H1 (cell line): ENCODE measurements at regions not wholly inside any gene's neighbourhood (a gene's known extent, or its start where the extent isn't known, plus 50 kb on each side); places are given as distances from the start of the nearest gene placed in this dataset.

Experiments
- CTCF ChIA-PET: fragments of 300-600 bp; sonication (Branson Sonifier 250); formaldehyde crosslinking; loops from one replicate; lab custom pipeline; 2021; ENCODE audit not compliant: partially characterized antibody; lab: Charles Lee
- POLR2A ChIA-PET: fragments of 300-600 bp; sonication (Branson Sonifier 250); formaldehyde crosslinking; loops from one replicate; lab custom pipeline; 2021; ENCODE audit warnings: inconsistent platforms; ENCODE audit not compliant: partially characterized antibody; lab: Charles Lee
- DNase-seq, 2 experiments: peaks; one replicate each; pipeline versions ENCODE4 v3.0.0 to v3.0.0-alpha.2; 2010 to 2022; ENCODE audit warnings: low spot score in 2 of 2, low read depth in 1 of 2, mixed read lengths in 1 of 2
- FAIRE-seq: peaks from 2 replicates; lab custom pipeline; 2011; peaks lifted over from hg19 to GRCh38; lab: Jason Lieb, UNC
- H2AFZ ChIP-seq: 2 replicates; pipeline ENCODE4 v1.8.1; 2012; ENCODE audit warnings: low read length, inconsistent platforms
- H2AK5ac ChIP-seq: 2 replicates; pipeline ENCODE4 v1.6.1; 2013; ENCODE audit warnings: low read depth, low read length
- H2BK120ac ChIP-seq: replicated peaks from 2 replicates; pipeline ENCODE3; 2013; ENCODE audit warnings: low read depth, low read length, inconsistent platforms
- H2BK12ac ChIP-seq: 2 replicates; pipeline ENCODE4 v1.6.1; 2013; ENCODE audit warnings: low read depth, low read length
- H2BK15ac ChIP-seq: 2 replicates; pipeline ENCODE4 v1.6.1; 2013; ENCODE audit warnings: low read length
- H2BK20ac ChIP-seq: 2 replicates; pipeline ENCODE4 v1.6.1; 2013; ENCODE audit warnings: low read length
- H2BK5ac ChIP-seq: 2 replicates; pipeline ENCODE4 v1.6.1; 2013; ENCODE audit warnings: low read depth, low read length
- H3K14ac ChIP-seq: 2 replicates; pipeline ENCODE4 v1.6.1; 2013; ENCODE audit warnings: inconsistent platforms; ENCODE audit not compliant: insufficient read length
- H3K18ac ChIP-seq: 2 replicates; pipeline ENCODE4 v1.6.1; 2013; ENCODE audit warnings: low read length; ENCODE audit errors: extremely low read depth
- H3K23ac ChIP-seq: 2 replicates; pipeline ENCODE4 v1.6.1; 2013; ENCODE audit warnings: inconsistent platforms; ENCODE audit not compliant: insufficient read length
- H3K23me2 ChIP-seq: 2 replicates; pipeline ENCODE4 v1.6.1; 2013; ENCODE audit warnings: low read depth, low read length
- H3K27ac ChIP-seq: 2 replicates; pipeline ENCODE4 v1.6.1; 2011; ENCODE audit warnings: low read depth, low read length, inconsistent platforms
- H3K27me3 ChIP-seq, 4 experiments: replicated peaks in 1 of 4; 1 replicate in 1 of 4; 2 replicates in 3 of 4; pipeline versions ENCODE4 v1.6.1 to v1.8.1; 2011 to 2013; ENCODE audit warnings: low read length in 3 of 4, mild to moderate bottlenecking in 3 of 4, inconsistent platforms in 2 of 4, mixed read lengths in 2 of 4, moderate library complexity in 1 of 4; ENCODE audit not compliant: control insufficient read depth in 3 of 4, insufficient read depth in 3 of 4; ENCODE audit errors: extremely low read depth in 1 of 4
- H3K36me3 ChIP-seq, 4 experiments: 2 replicates each; pipeline versions ENCODE4 v1.6.1 to v1.8.1; 2011 to 2013; ENCODE audit warnings: mild to moderate bottlenecking in 4 of 4, low read length in 3 of 4, moderate library complexity in 2 of 4, control low read depth in 1 of 4, inconsistent platforms in 1 of 4; ENCODE audit not compliant: insufficient read depth in 4 of 4, control insufficient read depth in 2 of 4
- H3K4ac ChIP-seq: replicated peaks from 2 replicates; pipeline ENCODE3; 2013; ENCODE audit warnings: low read length, low read depth, mixed read lengths, inconsistent platforms; ENCODE audit not compliant: insufficient read length
- H3K4me1 ChIP-seq, 4 experiments: replicated peaks in 1 of 4; 1 replicate in 1 of 4; 2 replicates in 3 of 4; pipeline versions ENCODE4 v1.6.1 to v1.8.1; 2011 to 2013; ENCODE audit warnings: low read length in 3 of 4, inconsistent platforms in 2 of 4, mixed read lengths in 1 of 4; ENCODE audit not compliant: insufficient read depth in 4 of 4, control insufficient read depth in 3 of 4
- H3K4me2 ChIP-seq, 2 experiments: 2 replicates each; pipeline versions ENCODE4 v1.6.1 to v1.8.1; 2011 to 2013; ENCODE audit warnings: low read depth in 2 of 2, low read length in 2 of 2, control low read depth in 1 of 2, inconsistent platforms in 1 of 2, mild to moderate bottlenecking in 1 of 2; ENCODE audit not compliant: insufficient read depth in 1 of 2
- H3K4me3 ChIP-seq, 4 experiments: fragments of 200-600, 300-600 bp in 1 of 4; sonication (generic), shearing (Covaris generic), sonication (Bioruptor Twin) in 1 of 4; 2 replicates each; pipeline versions ENCODE4 v1.5.1 to v1.8.1; 2011 to 2016; ENCODE audit warnings: low read length in 4 of 4, low read depth in 3 of 4, control low read depth in 2 of 4, inconsistent platforms in 2 of 4, mild to moderate bottlenecking in 2 of 4, mixed read lengths in 1 of 4, moderate library complexity in 1 of 4; ENCODE audit not compliant: insufficient read depth in 2 of 4; ENCODE audit errors: extremely low read depth in 1 of 4
- H3K56ac ChIP-seq: replicated peaks from 2 replicates; pipeline ENCODE3; 2013; ENCODE audit warnings: low read depth, mild to moderate bottlenecking, mixed read lengths, low read length, inconsistent platforms; ENCODE audit not compliant: insufficient read length
- H3K79me1 ChIP-seq: 2 replicates; pipeline ENCODE4 v1.6.1; 2013; ENCODE audit warnings: low read depth, low read length, control low read depth
- H3K79me2 ChIP-seq, 2 experiments: 2 replicates each; pipeline versions ENCODE4 v1.6.1 to v1.8.1; 2012 to 2013; ENCODE audit warnings: low read length in 2 of 2, mild to moderate bottlenecking in 2 of 2, inconsistent platforms in 1 of 2; ENCODE audit not compliant: insufficient read depth in 2 of 2, control insufficient read depth in 1 of 2
- H3K9ac ChIP-seq, 4 experiments: replicated peaks in 1 of 4; 1 replicate in 1 of 4; 2 replicates in 3 of 4; pipeline versions ENCODE4 v1.6.1 to v1.8.1; 2011 to 2013; ENCODE audit warnings: low read depth in 3 of 4, low read length in 3 of 4, control low read depth in 2 of 4, mild to moderate bottlenecking in 2 of 4, moderate library complexity in 2 of 4, inconsistent platforms in 1 of 4; ENCODE audit errors: extremely low read depth in 1 of 4
- H3K9me3 ChIP-seq, 2 experiments: 2 replicates each; pipeline versions ENCODE4 v1.6.1 to v1.8.1; 2012 to 2013; ENCODE audit warnings: mild to moderate bottlenecking in 2 of 2, moderate library complexity in 2 of 2, control low read depth in 1 of 2, inconsistent platforms in 1 of 2, low read depth in 1 of 2, low read length in 1 of 2, mixed read lengths in 1 of 2; ENCODE audit not compliant: insufficient read depth in 2 of 2
- H4K20me1 ChIP-seq, 2 experiments: replicated peaks in 1 of 2; 2 replicates each; pipeline versions ENCODE3 to v1.8.1; 2011 to 2013; ENCODE audit warnings: inconsistent platforms in 2 of 2, low read length in 2 of 2, mild to moderate bottlenecking in 1 of 2; ENCODE audit not compliant: insufficient read depth in 2 of 2, control insufficient read depth in 1 of 2
- H4K5ac ChIP-seq: 2 replicates; pipeline ENCODE4 v1.6.1; 2013; ENCODE audit warnings: low read length, low read depth, mixed read lengths, inconsistent platforms; ENCODE audit not compliant: insufficient read length
- H4K8ac ChIP-seq: 2 replicates; pipeline ENCODE4 v1.8.0; 2013; ENCODE audit warnings: mild to moderate bottlenecking, moderate library complexity, low read length, inconsistent platforms; ENCODE audit not compliant: insufficient read depth; ENCODE audit errors: extremely low read depth
- H4K91ac ChIP-seq: replicated peaks from 2 replicates; pipeline ENCODE3; 2013; ENCODE audit warnings: low read length, mixed read lengths, inconsistent platforms; ENCODE audit not compliant: insufficient read length
- BCL11A ChIP-seq, 2 experiments: IDR thresholded peaks; one replicate each; pipeline ENCODE4 v1.6.1; 2011; ENCODE audit warnings: low read depth in 2 of 2, low read length in 2 of 2, mild to moderate bottlenecking in 2 of 2
- CHD1 ChIP-seq: IDR thresholded peaks from 2 replicates; pipeline ENCODE4 v1.6.1; 2012; ENCODE audit warnings: low read depth, low read length, improper control_type of control experiment
- KDM5A ChIP-seq: fragments of 200-600 bp; IDR thresholded peaks from 2 replicates; pipeline ENCODE4 v1.7.1; 2012; ENCODE audit warnings: mild to moderate bottlenecking, low read length, inconsistent platforms, mixed read lengths
- RXRA ChIP-seq: IDR thresholded peaks from 2 replicates; pipeline ENCODE4 v1.6.1; 2011; ENCODE audit warnings: low read depth, mild to moderate bottlenecking, low read length, moderate library complexity; ENCODE audit not compliant: insufficient read depth
- whole genome bisulfite sequencing, 2 experiments: shearing (Covaris generic) in 1 of 2; methylation state at CpG; one replicate each; pipeline versions ENCODE4 v1.1.6 to v1.1.7; 2013 to 2015; ENCODE audit warnings: low lambda C conversion rate in 2 of 2, mixed read lengths in 2 of 2, inconsistent platforms in 1 of 2, low coverage in 1 of 2, missing lambda C conversion rate in 1 of 2; ENCODE audit not compliant: insufficient replicate concordance in 2 of 2, insufficient coverage in 1 of 2, insufficient read length in 1 of 2; ENCODE audit errors: extremely low coverage in 1 of 2, missing lambda C conversion rate in 1 of 2; 5-methylcytosine and 5-hydroxymethylcytosine counted together

GRCh38 chr22:48667289-48667688 lies 1160.4 kb downstream of the BRD1 start:
- H2BK120ac ChIP-seq, result no peak overlapping the region
- no peak overlapping the region for H2BK12ac ChIP-seq
- H3K4me2 ChIP-seq, result no peak overlapping the region
- H3K4me3 ChIP-seq, result no peak overlapping the region
- ChIA-PET POLR2A (no interaction called here), CTCF (interaction anchor here (1.0 to 1.3 kb wide), 2 partner anchors 10 to 175 kb away, joined by 3 to 4 read pairs; no protein-coding TSS in a partner anchor)
- no peak overlapping the region for H4K5ac ChIP-seq
- no peak overlapping the region for H3K4ac ChIP-seq
- no peak overlapping the region for H3K9ac ChIP-seq
- DNase-seq (no peak), FAIRE-seq (no peak)
- H4K20me1 ChIP-seq, result no peaks in the 10 kb centered on the region
- no peak overlapping the region for H3K18ac ChIP-seq
- no peak overlapping the region for H3K14ac ChIP-seq
- no peaks in the 10 kb centered on the region; the same call in 1 of the 2 replicates for H3K79me1 ChIP-seq
- H4K8ac ChIP-seq, result no peak overlapping the region
- H3K27me3 ChIP-seq, result no peaks in the 10 kb centered on the region
- no peak overlapping the region for H3K56ac ChIP-seq
- no peak overlapping the region for H3K27ac ChIP-seq
- peaks cover 18 to 20% of the 10 kb centered on the region in 2 experiments for H3K9me3 ChIP-seq
- H2BK15ac ChIP-seq, result no peak overlapping the region
- TF ChIP-seq KDM5A, result no peak
- no peak for TF ChIP-seq BCL11A (IDR thresholded peaks at IDR 0.05; ENCODE audit: low read depth in 2 of 2, low read length in 2 of 2)
- no peak for TF ChIP-seq CHD1
- no peak for TF ChIP-seq RXRA
- no peak overlapping the region for H3K23ac ChIP-seq
- no peak overlapping the region for H4K91ac ChIP-seq
- H3K23me2 ChIP-seq, result no peaks in the 10 kb centered on the region
- H3K79me2 ChIP-seq, result 0 out of 4 replicates have a peak, but pooled peaks cover 0 to 1% of the 10 kb centered on the region in 2 experiments
- no peak overlapping the region for H2AFZ ChIP-seq
- H2BK20ac ChIP-seq, result no peak overlapping the region
- no peaks in the 10 kb centered on the region; a peak in 1 of 7 replicates for H3K4me1 ChIP-seq
- no peak overlapping the region for H2BK5ac ChIP-seq
- no peak overlapping the region for H2AK5ac ChIP-seq
- H3K36me3 ChIP-seq, result no peaks in the 10 kb centered on the region
- WGBS, 2 experiments, result 91% methylated on average over 14 of the region's 14 CpGs; no CpG with 5 or more reads in 1 of the 2 experiments
